ENCODE measurements at regions not wholly inside any gene's neighbourhood (a gene's known extent, or its start where the extent isn't known, plus 50 kb on each side); places are given as distances from the start of the nearest gene placed in this dataset.
"Not testable (repeated sequence)": the region's sequence is repeated elsewhere in the genome, so short reads cannot be mapped to it uniquely, and the experiment has no call there.

- no peak for TF ChIP-seq CTCF (IDR thresholded peaks at IDR 0.05; ENCODE audit: borderline replicate concordance, insufficient read depth, low read depth, low read length)
- H3K4me3 ChIP-seq (ENCODE audit: low read depth, low read length) = no peak overlapping the region
These were observed 113.3 kb upstream of the GBE1 start for GRCh38 chr3:81874738-81875137.

- no peak for TF ChIP-seq CTCF (IDR thresholded peaks at IDR 0.05; ENCODE audit: borderline replicate concordance, insufficient read depth, low read depth, low read length)
These were observed 111.1 kb upstream of the GBE1 start for GRCh38 chr3:81872566-81872965.

GRCh38 chr3:81871358-81872155 lies 110.1 kb upstream of the GBE1 start:
- TF ChIP-seq CTCF (IDR thresholded peaks at IDR 0.05; ENCODE audit: borderline replicate concordance, insufficient read depth, low read depth, low read length) = no peak
- no peak overlapping the region for H3K4me3 ChIP-seq (ENCODE audit: low read depth, low read length)

More at GRCh38 chr3:81872566-81872965, 111.1 kb upstream of the GBE1 start:
- H3K4me3 ChIP-seq (ENCODE audit: low read depth, low read length) = no peak overlapping the region

GRCh38 chr3:81869382-81869781 lies 107.9 kb upstream of the GBE1 start:
- TF ChIP-seq CTCF (IDR thresholded peaks at IDR 0.05; ENCODE audit: borderline replicate concordance, insufficient read depth, low read depth, low read length) = no peak
- no peak overlapping the region for H3K4me3 ChIP-seq (ENCODE audit: low read depth, low read length)

- no peak for TF ChIP-seq CTCF (IDR thresholded peaks at IDR 0.05; ENCODE audit: borderline replicate concordance, insufficient read depth, low read depth, low read length)
- no peak overlapping the region for H3K4me3 ChIP-seq (ENCODE audit: low read depth, low read length)
These were observed 107.2 kb upstream of the GBE1 start for GRCh38 chr3:81868597-81868996.

GRCh38 chr3:81867875-81868274 lies 106.4 kb upstream of the GBE1 start:
- H3K4me3 ChIP-seq (ENCODE audit: low read depth, low read length) = no peak overlapping the region
- no peak for TF ChIP-seq CTCF (IDR thresholded peaks at IDR 0.05; ENCODE audit: borderline replicate concordance, insufficient read depth, low read depth, low read length)

GRCh38 chr3:81865164-81865563 lies 103.7 kb upstream of the GBE1 start:
- not testable (repeated sequence) for H3K4me3 ChIP-seq (ENCODE audit: low read depth, low read length)

Measured in GM12875 (cell line).